ENCODE measurements at regions not wholly inside any gene's neighbourhood (a gene's known extent, or its start where the extent isn't known, plus 50 kb on each side); places are given as distances from the start of the nearest gene placed in this dataset.
"Not testable (repeated sequence)": the region's sequence is repeated elsewhere in the genome, so short reads cannot be mapped to it uniquely, and the experiment has no call there.

GRCh38 chr3:88979760-88980159 is 127.7 kb upstream of the EPHA3 start:
- DNase-seq, result no peak

GRCh38 chr3:88983458-88983857 is 124.0 kb upstream of the EPHA3 start:
- DNase-seq, result no peak

GRCh38 chr3:88984256-88984655 is 123.2 kb upstream of the EPHA3 start:
- no peak for DNase-seq

GRCh38 chr3:88984832-88985231 is 122.6 kb upstream of the EPHA3 start:
- DNase-seq, result no peak

- no peak for DNase-seq
These were observed 121.9 kb upstream of the EPHA3 start for GRCh38 chr3:88985491-88985890.

GRCh38 chr3:88986834-88987233 is 120.6 kb upstream of the EPHA3 start:
- DNase-seq, result no peak

- no peak for DNase-seq
These were observed 119.6 kb upstream of the EPHA3 start for GRCh38 chr3:88987776-88988175.

GRCh38 chr3:88988906-88989305 is 118.5 kb upstream of the EPHA3 start:
- DNase-seq, result peak; percentile 80

- DNase-seq, result no peak
These were observed 115.9 kb upstream of the EPHA3 start for GRCh38 chr3:88991496-88991895.

GRCh38 chr3:88996691-88997090 is 110.7 kb upstream of the EPHA3 start:
- DNase-seq, result no peak

GRCh38 chr3:88997260-88997659 is 110.2 kb upstream of the EPHA3 start:
- DNase-seq, result no peak

- no peak for DNase-seq
These were observed 106.5 kb upstream of the EPHA3 start for GRCh38 chr3:89000886-89001285.

- no peak for DNase-seq
These were observed 105.2 kb upstream of the EPHA3 start for GRCh38 chr3:89002191-89002590.

- DNase-seq, result no peak
These were observed 93.9 kb upstream of the EPHA3 start for GRCh38 chr3:89013536-89013935.

GRCh38 chr3:89017531-89017930 is 89.9 kb upstream of the EPHA3 start:
- DNase-seq, result no peak

- DNase-seq, result no peak
These were observed 82.2 kb upstream of the EPHA3 start for GRCh38 chr3:89025185-89025584.

- DNase-seq, result no peak
These were observed 74.9 kb upstream of the EPHA3 start for GRCh38 chr3:89032346-89033013.

- not testable (repeated sequence) for DNase-seq
These were observed 72.7 kb upstream of the EPHA3 start for GRCh38 chr3:89034723-89035122.

GRCh38 chr3:89038869-89039268 is 68.6 kb upstream of the EPHA3 start:
- DNase-seq, result no peak

GRCh38 chr3:89042236-89042835 is 65.1 kb upstream of the EPHA3 start:
- DNase-seq, result no peak

- DNase-seq, result no peak
These were observed 64.0 kb upstream of the EPHA3 start for GRCh38 chr3:89043406-89043932.

GRCh38 chr3:89046661-89047060 is 60.8 kb upstream of the EPHA3 start:
- no peak for DNase-seq

- peak; percentile 66 for DNase-seq
These were observed 58.3 kb upstream of the EPHA3 start for GRCh38 chr3:89049119-89049518.

- DNase-seq, result no peak
These were observed 55.0 kb upstream of the EPHA3 start for GRCh38 chr3:89052386-89052785.

GRCh38 chr3:89057398-89057797 is 50.0 kb upstream of the EPHA3 start:
- no peak for DNase-seq
